Neuronal stem cell (in vitro differentiated cells): ENCODE measurements at regions not wholly inside any gene's neighbourhood (a gene's known extent, or its start where the extent isn't known, plus 50 kb on each side); places are given as distances from the start of the nearest gene placed in this dataset.
A peak's percentile ranks its signal among the peaks of the same experiment; 100 is the strongest.

Experiments
- DNase-seq: peaks from one replicate; pipeline ENCODE4 v3.0.0-alpha.2; 2013; ENCODE audit warnings: low spot score
- H2AFZ ChIP-seq: one replicate; pipeline ENCODE4 v1.6.1; 2013; ENCODE audit warnings: mild to moderate bottlenecking, low read length, inconsistent platforms
- H2AK5ac ChIP-seq: 2 replicates; pipeline ENCODE4 v1.6.1; 2013; ENCODE audit warnings: low read depth, mild to moderate bottlenecking, inconsistent platforms, low read length, moderate library complexity, mixed read lengths
- H2BK120ac ChIP-seq: 2 replicates; pipeline ENCODE4 v1.6.1; 2013; ENCODE audit warnings: low read depth, mild to moderate bottlenecking, inconsistent platforms, low read length, moderate library complexity, mixed read lengths
- H2BK12ac ChIP-seq: one replicate; pipeline ENCODE4 v1.6.1; 2013; ENCODE audit warnings: low read length, inconsistent platforms
- H2BK15ac ChIP-seq: 2 replicates; pipeline ENCODE4 v1.6.1; 2013; ENCODE audit warnings: mild to moderate bottlenecking, low read length, inconsistent platforms, mixed read lengths
- H2BK5ac ChIP-seq: one replicate; pipeline ENCODE4 v1.6.1; 2013; ENCODE audit warnings: inconsistent platforms, mild to moderate bottlenecking, low read length, moderate library complexity
- H3K14ac ChIP-seq: one replicate; pipeline ENCODE4 v1.6.1; 2013; ENCODE audit warnings: low read length, inconsistent platforms
- H3K18ac ChIP-seq: 2 replicates; pipeline ENCODE4 v1.6.1; 2013; ENCODE audit warnings: low read length, inconsistent platforms
- H3K23ac ChIP-seq: 2 replicates; pipeline ENCODE4 v1.6.1; 2013; ENCODE audit warnings: low read depth, mild to moderate bottlenecking, mixed read lengths, low read length, inconsistent platforms; ENCODE audit not compliant: poor library complexity
- H3K27ac ChIP-seq: replicated peaks from 3 replicates; pipeline ENCODE4 v1.5.1; 2013; ENCODE audit warnings: low read length, inconsistent platforms
- H3K27me3 ChIP-seq, 3 experiments: 2 replicates each; pipeline ENCODE4 v1.6.1; 2013; ENCODE audit warnings: low read length in 3 of 3, mild to moderate bottlenecking in 2 of 3, inconsistent platforms in 1 of 3, low read depth in 1 of 3, mixed read lengths in 1 of 3, moderate library complexity in 1 of 3; ENCODE audit not compliant: control insufficient read depth in 3 of 3, insufficient read depth in 3 of 3
- H3K36me3 ChIP-seq, 2 donors: replicated peaks in 1 of 2; 2 replicates each; pipeline ENCODE4 v1.6.1; 2013; ENCODE audit warnings: low read length in 2 of 2; ENCODE audit not compliant: control insufficient read depth in 2 of 2, insufficient read depth in 2 of 2
- H3K4ac ChIP-seq: 2 replicates; pipeline ENCODE4 v1.6.1; 2013; ENCODE audit warnings: inconsistent platforms, mild to moderate bottlenecking, low read length, moderate library complexity
- H3K4me1 ChIP-seq, 2 donors: 1 replicate in 1 of 2; 2 replicates in 1 of 2; pipeline ENCODE4 v1.6.1; 2013; ENCODE audit warnings: low read length in 2 of 2, low read depth in 1 of 2; ENCODE audit not compliant: control insufficient read depth in 2 of 2, insufficient read depth in 1 of 2
- H3K4me2 ChIP-seq: one replicate; pipeline ENCODE4 v1.6.1; 2013; ENCODE audit warnings: mild to moderate bottlenecking, low read length, inconsistent platforms; ENCODE audit not compliant: insufficient read depth, poor library complexity, severe bottlenecking
- H3K4me3 ChIP-seq, 2 donors: 2 replicates each; pipeline ENCODE4 v1.5.1; 2013; ENCODE audit warnings: low read length in 2 of 2, mild to moderate bottlenecking in 2 of 2, inconsistent platforms in 1 of 2, moderate library complexity in 1 of 2
- H3K79me1 ChIP-seq: one replicate; pipeline ENCODE4 v1.6.1; 2013; ENCODE audit warnings: low read depth, mild to moderate bottlenecking, inconsistent platforms, low read length, moderate library complexity
- H3K9ac ChIP-seq: one replicate; pipeline ENCODE4 v1.6.1; 2013; ENCODE audit warnings: mild to moderate bottlenecking, low read depth, low read length, inconsistent platforms; ENCODE audit not compliant: poor library complexity
- H3K9me3 ChIP-seq, 2 donors: replicated peaks in 1 of 2; 2 replicates each; pipeline versions ENCODE3 to v1.6.1; 2013; ENCODE audit warnings: low read length in 2 of 2, mild to moderate bottlenecking in 2 of 2, inconsistent platforms in 1 of 2, low read depth in 1 of 2, mixed read lengths in 1 of 2, moderate library complexity in 1 of 2; ENCODE audit not compliant: control insufficient read depth in 2 of 2, insufficient read depth in 1 of 2
- H4K8ac ChIP-seq: one replicate; pipeline ENCODE4 v1.6.1; 2013; ENCODE audit warnings: low read depth, mild to moderate bottlenecking, inconsistent platforms, low read length, moderate library complexity
- H4K91ac ChIP-seq: one replicate; pipeline ENCODE4 v1.6.1; 2013; ENCODE audit warnings: low read length, low read depth, mild to moderate bottlenecking, inconsistent platforms; ENCODE audit not compliant: poor library complexity
- WGBS, 2 donors: extraction: QIAGEN DNeasy Blood & Tissue Kit; methylation state at CpG; one replicate each; pipeline ENCODE4 v1.1.7; 2013; ENCODE audit warnings: missing lambda C conversion rate in 2 of 2, mixed read lengths in 1 of 2; ENCODE audit not compliant: insufficient read length in 2 of 2, insufficient replicate concordance in 1 of 2; ENCODE audit errors: extremely low coverage in 2 of 2; 5-methylcytosine and 5-hydroxymethylcytosine counted together

DNA sequence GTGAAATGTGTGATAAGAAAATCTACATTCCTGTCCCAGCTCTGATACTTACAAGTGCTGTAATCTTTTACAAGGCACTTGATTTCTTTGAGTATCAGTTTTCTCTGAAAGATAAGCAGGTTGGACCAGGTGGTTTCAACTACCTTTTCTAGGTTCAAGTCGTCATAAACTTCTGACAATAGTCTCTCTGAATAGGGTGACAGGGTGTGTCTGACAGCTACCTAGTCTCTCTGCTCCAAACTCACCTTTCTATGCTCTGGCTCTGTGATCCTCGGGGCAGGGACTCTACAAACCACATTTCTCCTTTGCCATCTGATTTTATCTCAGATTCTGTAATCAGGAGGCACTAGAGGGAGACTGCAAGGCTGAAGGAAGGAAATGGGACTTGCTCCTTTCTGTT lies 137.7 kb upstream of the SYT1 start:
- H3K4me2 ChIP-seq = no peak overlapping the region
- H4K8ac ChIP-seq = no peak overlapping the region
- no peak overlapping the region for H2BK15ac ChIP-seq
- peaks cover 1 to 5% of the 10 kb centered on the region in 2 donors for H3K4me1 ChIP-seq
- H3K9ac ChIP-seq = no peak overlapping the region
- no peaks in the 10 kb centered on the region for H3K79me1 ChIP-seq
- H3K14ac ChIP-seq = no peak overlapping the region
- no peak overlapping the region for H2BK12ac ChIP-seq
- H2BK5ac ChIP-seq = no peak overlapping the region
- H3K4ac ChIP-seq = no peak overlapping the region
- WGBS, 2 donors = no CpG with 5 or more reads among the region's 2 CpGs
- H3K36me3 ChIP-seq = no peaks in the 10 kb centered on the region
- H2BK120ac ChIP-seq = no peak overlapping the region
- H3K23ac ChIP-seq = no peak overlapping the region
- no peak overlapping the region for H2AK5ac ChIP-seq
- no peak overlapping the region for H3K18ac ChIP-seq
- no peak overlapping the region for H3K27ac ChIP-seq
- no peaks in the 10 kb centered on the region for H3K27me3 ChIP-seq
- no peak for DNase-seq
- no peak overlapping the region for H2AFZ ChIP-seq
- no peaks in the 10 kb centered on the region for H3K9me3 ChIP-seq
- H4K91ac ChIP-seq = no peak overlapping the region
- H3K4me3 ChIP-seq = no peak overlapping the region

DNA sequence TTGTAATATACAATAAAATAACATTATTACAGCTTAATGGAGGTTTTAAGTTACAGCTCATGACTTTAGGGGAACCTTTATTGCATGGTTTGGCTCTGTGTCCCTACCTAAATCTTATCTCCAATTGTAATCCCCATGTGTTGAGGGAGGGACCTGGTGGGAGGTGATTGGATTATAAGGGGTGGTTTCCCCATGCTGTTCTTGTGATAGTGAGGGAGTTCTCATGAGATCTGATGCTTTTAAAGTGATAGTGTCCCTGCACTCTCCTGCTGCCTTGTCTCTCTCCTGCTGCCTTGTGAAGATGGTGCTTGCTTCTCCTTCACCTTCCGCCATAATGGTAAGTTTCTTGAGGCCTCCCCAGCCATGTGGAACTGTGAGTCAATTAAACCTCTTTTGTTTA lies 132.1 kb upstream of the SYT1 start:
- Histone ChIP-seq H3K4me1 (no peaks in the 10 kb centered on the region), H3K9me3 (no peaks in the 10 kb centered on the region), H2BK12ac (no peak overlapping the region), H3K36me3 (no peaks in the 10 kb centered on the region), H3K4ac (no peak overlapping the region), H3K79me1 (no peaks in the 10 kb centered on the region), H3K27ac (no peak overlapping the region), H3K14ac (no peak overlapping the region), H2BK15ac (no peak overlapping the region), H3K23ac (no peak overlapping the region), H3K18ac (no peak overlapping the region), H2BK5ac (no peak overlapping the region), H4K8ac (no peak overlapping the region), H3K4me3 (no peak overlapping the region), H2AFZ (no peak overlapping the region), H3K4me2 (no peak overlapping the region), H3K9ac (no peak overlapping the region), H2BK120ac (no peak overlapping the region), H2AK5ac (no peak overlapping the region), H4K91ac (no peak overlapping the region), H3K27me3 (no peaks in the 10 kb centered on the region)
- DNase-seq = no peak
- WGBS, 2 donors = no CpG with 5 or more reads among the region's 1 CpG

DNA sequence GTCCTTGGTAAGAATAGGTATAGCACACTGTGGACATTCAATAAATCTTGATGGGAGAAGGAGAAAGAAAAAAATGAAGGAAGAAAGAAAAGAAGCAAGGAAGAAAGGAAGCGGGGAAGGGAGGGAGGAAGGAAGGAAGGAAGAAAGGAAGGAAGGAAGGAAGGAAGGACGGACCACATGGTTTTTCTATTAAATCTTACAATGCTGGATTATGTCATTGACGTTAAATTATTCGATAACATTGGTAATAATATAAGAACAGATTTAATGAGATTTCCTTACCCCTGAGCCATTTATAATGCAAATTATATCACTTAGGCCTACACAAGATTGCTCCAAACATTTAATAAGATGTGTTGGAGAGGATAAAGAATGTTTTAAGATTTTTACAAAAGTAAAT lies 124.9 kb upstream of the SYT1 start:
- Histone ChIP-seq H3K4me1 (no peaks in the 10 kb centered on the region), H4K8ac (no peak overlapping the region), H3K36me3 (no peaks in the 10 kb centered on the region), H2BK12ac (no peak overlapping the region), H2AK5ac (no peak overlapping the region), H3K79me1 (no peaks in the 10 kb centered on the region), H2BK5ac (no peak overlapping the region), H3K9me3 (no peaks in the 10 kb centered on the region), H3K27me3 (no peaks in the 10 kb centered on the region), H3K27ac (no peak overlapping the region), H3K4me2 (no peak overlapping the region), H2BK15ac (no peak overlapping the region), H3K4me3 (no peak overlapping the region), H4K91ac (no peak overlapping the region), H3K9ac (no peak overlapping the region), H3K23ac (no peak overlapping the region), H3K4ac (no peak overlapping the region), H2AFZ (no peak overlapping the region), H3K14ac (no peak overlapping the region), H3K18ac (no peak overlapping the region), H2BK120ac (no peak overlapping the region)
- no peak for DNase-seq
- WGBS, 2 donors = no CpG with 5 or more reads among the region's 4 CpGs

DNA sequence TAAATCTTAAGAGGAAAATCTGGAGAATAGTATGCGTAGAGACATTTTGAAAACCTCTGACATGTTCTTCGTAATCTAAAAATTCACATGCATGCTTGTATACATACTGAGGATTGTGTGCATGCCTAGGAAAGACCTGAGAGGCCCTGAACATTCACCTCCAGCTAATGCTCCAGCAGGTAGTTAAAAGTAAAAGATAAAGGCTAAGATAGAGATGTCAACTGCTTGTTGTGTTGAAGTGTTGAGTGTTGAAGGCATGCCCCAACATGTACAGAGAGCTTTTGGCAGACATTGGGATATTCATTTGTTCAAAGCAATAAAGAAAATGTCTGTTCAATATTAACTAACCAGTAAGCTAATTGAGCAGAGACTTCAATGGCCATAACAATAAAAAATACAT lies 118.6 kb upstream of the SYT1 start:
- Histone ChIP-seq H2AK5ac (no peak overlapping the region), H3K79me1 (no peaks in the 10 kb centered on the region), H3K4me1 (peaks cover 0 to 3% of the 10 kb centered on the region in 2 donors), H4K8ac (no peak overlapping the region), H2AFZ (peak overlapping the region; percentile 80), H3K4me3 (no peak overlapping the region), H2BK15ac (no peak overlapping the region), H4K91ac (no peak overlapping the region), H3K4me2 (no peak overlapping the region), H2BK120ac (no peak overlapping the region), H3K14ac (no peak overlapping the region), H3K9ac (no peak overlapping the region), H2BK5ac (no peak overlapping the region), H3K9me3 (no peaks in the 10 kb centered on the region), H3K18ac (no peak overlapping the region), H3K36me3 (no peaks in the 10 kb centered on the region), H3K4ac (no peak overlapping the region), H2BK12ac (no peak overlapping the region), H3K27ac (no peak overlapping the region), H3K23ac (no peak overlapping the region), H3K27me3 (no peaks in the 10 kb centered on the region)
- DNase-seq = no peak
- WGBS, 2 donors = no CpG with 5 or more reads among the region's 2 CpGs
